Epithelial cell of proximal tubule (primary cell): ENCODE measurements at regions not wholly inside any gene's neighbourhood (a gene's known extent, or its start where the extent isn't known, plus 50 kb on each side); places are given as distances from the start of the nearest gene placed in this dataset.

Source experiments
- DNase-seq: peaks from one replicate; pipeline ENCODE4 v3.0.0-alpha.2; 2011; ENCODE audit warnings: low read depth
- H3K4me3 ChIP-seq: 2 replicates; pipeline ENCODE4 v1.5.1; 2011; ENCODE audit warnings: low read depth, mild to moderate bottlenecking, low read length
- TF ChIP-seq, protein P1 (sequence below): conservative IDR thresholded peaks from 2 replicates; pipeline ENCODE4 v1.5.1; 2012; ENCODE audit warnings: low read depth, mild to moderate bottlenecking, low read length

DNA sequence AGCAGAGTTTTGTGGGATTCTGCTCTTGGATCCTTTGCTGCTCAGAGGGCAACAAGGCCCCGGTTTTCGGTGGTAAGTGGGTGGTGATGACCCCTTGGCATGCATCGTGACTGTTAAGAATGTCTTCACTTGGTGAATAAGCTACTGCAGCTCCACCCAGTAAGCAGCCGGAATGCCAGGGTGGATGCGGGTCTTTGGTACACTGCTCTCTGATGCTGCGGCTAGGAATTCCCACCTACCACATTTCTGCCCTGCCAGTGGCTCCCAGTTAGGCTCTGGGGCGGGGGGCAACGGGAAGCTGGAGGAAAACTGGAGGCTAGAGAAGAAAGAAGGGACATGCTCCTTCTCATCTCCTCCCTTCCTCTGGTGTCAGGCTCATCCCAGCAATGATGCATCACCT lies 180.4 kb upstream of the GALNT2 start:
- no peak overlapping the region for H3K4me3 ChIP-seq
- DNase-seq, result no peak
- TF ChIP-seq, protein P1, sequence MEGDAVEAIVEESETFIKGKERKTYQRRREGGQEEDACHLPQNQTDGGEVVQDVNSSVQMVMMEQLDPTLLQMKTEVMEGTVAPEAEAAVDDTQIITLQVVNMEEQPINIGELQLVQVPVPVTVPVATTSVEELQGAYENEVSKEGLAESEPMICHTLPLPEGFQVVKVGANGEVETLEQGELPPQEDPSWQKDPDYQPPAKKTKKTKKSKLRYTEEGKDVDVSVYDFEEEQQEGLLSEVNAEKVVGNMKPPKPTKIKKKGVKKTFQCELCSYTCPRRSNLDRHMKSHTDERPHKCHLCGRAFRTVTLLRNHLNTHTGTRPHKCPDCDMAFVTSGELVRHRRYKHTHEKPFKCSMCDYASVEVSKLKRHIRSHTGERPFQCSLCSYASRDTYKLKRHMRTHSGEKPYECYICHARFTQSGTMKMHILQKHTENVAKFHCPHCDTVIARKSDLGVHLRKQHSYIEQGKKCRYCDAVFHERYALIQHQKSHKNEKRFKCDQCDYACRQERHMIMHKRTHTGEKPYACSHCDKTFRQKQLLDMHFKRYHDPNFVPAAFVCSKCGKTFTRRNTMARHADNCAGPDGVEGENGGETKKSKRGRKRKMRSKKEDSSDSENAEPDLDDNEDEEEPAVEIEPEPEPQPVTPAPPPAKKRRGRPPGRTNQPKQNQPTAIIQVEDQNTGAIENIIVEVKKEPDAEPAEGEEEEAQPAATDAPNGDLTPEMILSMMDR, result no peak

DNA sequence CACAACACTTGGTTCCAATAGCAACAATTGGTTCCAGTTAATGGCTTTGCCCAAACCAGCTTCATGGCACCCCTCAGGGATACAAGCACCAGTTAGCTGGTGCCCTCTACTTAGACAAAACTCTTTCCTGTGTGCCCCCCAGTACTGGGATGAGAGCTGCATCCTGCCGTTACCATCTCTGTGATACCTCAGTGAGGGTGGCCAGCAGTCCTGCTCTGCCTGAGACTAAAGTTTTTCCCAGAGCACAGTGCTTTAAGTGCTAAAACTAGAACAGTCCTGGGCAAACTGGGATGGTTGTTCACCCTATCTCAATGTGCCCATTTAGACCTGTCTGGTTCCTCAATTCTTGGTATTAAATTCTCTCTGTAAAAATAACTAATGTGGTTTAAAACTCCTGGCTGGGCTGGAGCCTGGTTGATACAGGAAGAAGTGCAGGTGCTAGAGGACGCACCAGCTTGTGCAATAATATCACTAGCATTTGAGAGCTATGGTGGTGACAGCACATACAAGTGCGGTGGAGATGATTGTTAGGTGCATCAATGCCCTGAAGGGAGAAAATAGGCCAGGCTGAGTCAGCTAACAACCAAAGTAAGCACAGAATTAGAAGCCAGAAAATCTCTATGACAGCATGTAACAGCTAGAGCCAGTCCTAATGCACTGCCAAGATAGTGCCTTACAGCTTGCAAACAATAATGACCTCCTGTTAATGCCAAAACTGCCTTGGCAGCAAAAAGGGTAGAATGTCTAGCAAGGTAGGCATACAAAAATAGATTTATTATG lies 179.8 kb upstream of the GALNT2 start:
- no peak for DNase-seq
- TF ChIP-seq, protein P1, result no peak
- H3K4me3 ChIP-seq, result no peak overlapping the region

DNA sequence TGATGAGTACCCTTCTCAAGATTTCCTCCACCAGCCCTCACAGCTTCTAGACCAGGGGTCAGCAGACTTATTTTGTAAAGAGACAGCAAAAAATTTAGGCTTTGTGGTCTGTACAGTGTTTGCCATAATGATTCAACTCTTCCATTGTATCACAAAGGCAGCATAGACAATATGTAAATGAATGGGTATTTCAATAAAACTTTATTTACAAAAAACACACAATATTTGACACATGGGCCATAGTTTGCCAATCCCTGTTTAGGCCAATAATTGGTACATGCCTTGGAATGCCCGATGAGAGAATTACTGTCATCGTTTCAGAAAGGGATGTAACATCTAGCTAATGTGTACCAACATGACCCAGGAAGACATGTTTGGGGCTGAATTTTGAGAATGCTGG lies 178.9 kb upstream of the GALNT2 start:
- H3K4me3 ChIP-seq, result no peak overlapping the region
- TF ChIP-seq, protein P1, result no peak
- no peak for DNase-seq

DNA sequence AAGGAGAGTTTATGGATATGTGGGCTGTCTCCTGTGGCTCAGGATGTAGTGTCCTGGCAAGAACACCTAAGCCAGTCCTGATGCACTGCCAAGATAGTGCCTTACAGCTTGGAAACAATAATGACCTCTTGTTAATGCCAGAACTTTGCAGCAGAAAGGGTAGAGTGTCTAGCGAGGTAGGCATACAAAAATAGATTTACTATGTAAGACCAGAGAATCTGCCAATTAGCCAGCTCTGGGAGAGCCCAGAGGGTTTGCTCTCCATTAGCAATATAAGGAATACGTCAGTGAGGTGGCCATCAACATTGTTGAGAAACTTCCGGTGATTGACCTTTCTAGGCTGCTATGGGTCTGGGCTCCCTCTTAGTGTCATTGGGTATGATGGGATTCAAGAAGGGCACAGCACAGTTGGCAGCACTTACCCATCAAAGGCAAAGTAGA lies 178.5 kb upstream of the GALNT2 start:
- H3K4me3 ChIP-seq, result no peak overlapping the region
- TF ChIP-seq, protein P1, result no peak
- DNase-seq, result no peak

DNA sequence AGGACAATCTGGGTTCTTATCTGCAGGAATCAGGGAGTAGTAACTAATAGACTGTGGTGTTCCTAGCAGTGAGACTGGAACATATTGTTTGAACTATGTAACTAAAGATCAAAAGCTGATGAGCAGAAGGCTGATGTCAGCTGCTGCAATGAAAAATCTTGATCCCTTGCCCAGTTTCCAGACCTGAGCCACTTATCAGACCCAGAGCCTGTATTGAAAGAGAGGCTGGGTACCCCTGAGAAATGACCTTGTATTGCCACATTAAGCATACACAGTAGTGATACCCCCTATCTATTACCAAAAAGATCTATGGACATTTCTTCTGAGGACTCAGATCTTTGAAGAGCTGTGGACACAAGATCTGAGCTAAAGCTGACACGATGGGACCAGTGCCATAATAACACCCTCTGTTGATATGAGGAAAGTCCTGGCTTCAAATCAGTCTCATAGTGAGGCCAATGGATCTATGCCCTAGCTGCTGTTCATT lies 178.0 kb upstream of the GALNT2 start:
- no peak overlapping the region for H3K4me3 ChIP-seq
- no peak for DNase-seq
- TF ChIP-seq, protein P1, result no peak

DNA sequence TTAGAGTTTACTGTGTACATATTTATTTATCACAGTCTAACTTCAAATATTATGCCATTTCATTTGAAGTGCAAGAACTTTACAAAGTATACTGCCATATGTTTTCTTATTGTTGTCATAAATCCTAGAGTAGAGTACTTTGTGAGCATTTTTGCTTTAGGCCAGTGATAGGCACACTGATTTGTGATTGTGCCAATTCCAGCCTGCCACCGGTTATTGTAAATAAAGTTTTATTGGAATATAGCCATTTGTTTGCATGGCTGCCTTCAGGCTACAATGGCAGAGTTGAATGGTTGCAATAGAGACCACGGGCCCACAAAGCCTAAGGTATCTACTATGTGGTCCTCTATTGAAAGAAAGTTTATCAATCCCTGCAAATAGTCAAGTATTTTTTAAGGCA lies 175.8 kb upstream of the GALNT2 start:
- H3K4me3 ChIP-seq, result no peak overlapping the region
- no peak for DNase-seq
- TF ChIP-seq, protein P1, result no peak
